Cardiac muscle cell (in vitro differentiated cells and primary cell): ENCODE measurements at regions not wholly inside any gene's neighbourhood (a gene's known extent, or its start where the extent isn't known, plus 50 kb on each side); places are given as distances from the start of the nearest gene placed in this dataset.
A peak's percentile ranks its signal among the peaks of the same experiment; 100 is the strongest.
"Not testable (repeated sequence)": the region's sequence is repeated elsewhere in the genome, so short reads cannot be mapped to it uniquely, and the experiment has no call there.

Source experiments
- DNase-seq, 2 donors: peaks; one replicate each; pipeline versions ENCODE4 v3.0.0 to v3.0.0-alpha.2; 2010 to 2017; ENCODE audit warnings: low read depth in 1 of 2, low spot score in 1 of 2
- H3K27ac ChIP-seq: fragments of 200-600 bp; sonication (generic); 2 replicates; pipeline ENCODE4 v1.5.1; 2016
- H3K27me3 ChIP-seq: fragments of 200-600 bp; sonication (generic); 2 replicates; pipeline ENCODE4 v1.6.0; 2016; ENCODE audit warnings: control low read depth
- H3K36me3 ChIP-seq: fragments of 200-600 bp; sonication (generic); 2 replicates; pipeline ENCODE4 v1.5.1; 2016; ENCODE audit warnings: control low read depth
- H3K4me1 ChIP-seq: fragments of 200-600 bp; sonication (generic); 2 replicates; pipeline ENCODE4 v1.8.1; 2017; ENCODE audit warnings: low read depth, mild to moderate bottlenecking, mixed run types
- H3K4me3 ChIP-seq: fragments of 200-600 bp; sonication (generic); 2 replicates; pipeline ENCODE4 v1.5.1; 2016; ENCODE audit warnings: mild to moderate bottlenecking
- H3K9me3 ChIP-seq: fragments of 200-600 bp; sonication (generic); 2 replicates; pipeline ENCODE4 v1.5.1; 2017; ENCODE audit warnings: low read depth, mild to moderate bottlenecking, control low read depth
- TF ChIP-seq, protein P1 (sequence below): IDR thresholded peaks from 2 replicates; pipeline ENCODE4 v1.5.1; 2012; ENCODE audit warnings: low read depth, mild to moderate bottlenecking, low read length

DNA sequence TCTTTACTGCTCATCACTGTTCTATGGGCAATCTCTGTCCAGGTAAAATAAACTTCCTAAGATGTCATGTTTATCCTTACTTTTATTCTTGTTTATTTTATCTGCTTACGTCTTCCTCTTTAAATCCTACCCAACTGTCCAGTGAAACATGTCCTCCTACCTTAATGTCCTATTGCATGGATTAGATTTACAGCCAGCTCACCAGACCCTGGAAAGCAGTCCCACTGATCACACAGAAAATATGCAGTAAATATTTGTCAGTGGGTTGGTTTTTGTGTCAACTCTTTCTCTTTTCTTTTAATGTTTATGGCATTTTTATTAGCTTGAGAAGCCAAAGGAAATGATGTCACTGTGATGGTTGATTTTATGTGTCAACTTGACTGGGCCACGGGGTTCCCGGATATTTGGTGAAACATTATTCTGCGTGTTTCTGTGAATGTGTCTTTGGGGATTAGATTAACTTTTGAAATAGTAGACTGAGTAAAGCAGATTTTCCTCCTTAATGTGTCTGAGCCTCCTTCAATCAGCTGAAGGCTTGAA, 258.3 kb downstream of the SRGAP2C start:
- no peaks in the 10 kb centered on the region for H3K9me3 ChIP-seq
- no peaks in the 10 kb centered on the region for H3K4me1 ChIP-seq
- TF ChIP-seq, protein P1, sequence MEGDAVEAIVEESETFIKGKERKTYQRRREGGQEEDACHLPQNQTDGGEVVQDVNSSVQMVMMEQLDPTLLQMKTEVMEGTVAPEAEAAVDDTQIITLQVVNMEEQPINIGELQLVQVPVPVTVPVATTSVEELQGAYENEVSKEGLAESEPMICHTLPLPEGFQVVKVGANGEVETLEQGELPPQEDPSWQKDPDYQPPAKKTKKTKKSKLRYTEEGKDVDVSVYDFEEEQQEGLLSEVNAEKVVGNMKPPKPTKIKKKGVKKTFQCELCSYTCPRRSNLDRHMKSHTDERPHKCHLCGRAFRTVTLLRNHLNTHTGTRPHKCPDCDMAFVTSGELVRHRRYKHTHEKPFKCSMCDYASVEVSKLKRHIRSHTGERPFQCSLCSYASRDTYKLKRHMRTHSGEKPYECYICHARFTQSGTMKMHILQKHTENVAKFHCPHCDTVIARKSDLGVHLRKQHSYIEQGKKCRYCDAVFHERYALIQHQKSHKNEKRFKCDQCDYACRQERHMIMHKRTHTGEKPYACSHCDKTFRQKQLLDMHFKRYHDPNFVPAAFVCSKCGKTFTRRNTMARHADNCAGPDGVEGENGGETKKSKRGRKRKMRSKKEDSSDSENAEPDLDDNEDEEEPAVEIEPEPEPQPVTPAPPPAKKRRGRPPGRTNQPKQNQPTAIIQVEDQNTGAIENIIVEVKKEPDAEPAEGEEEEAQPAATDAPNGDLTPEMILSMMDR: no peak
- H3K27me3 ChIP-seq: no peaks in the 10 kb centered on the region
- no peak overlapping the region for H3K27ac ChIP-seq
- H3K4me3 ChIP-seq: no peak overlapping the region
- no peak for DNase-seq
- H3K36me3 ChIP-seq: no peaks in the 10 kb centered on the region

GRCh38 chr1:121444096-121444495, 259.3 kb downstream of the SRGAP2C start:
- H3K27me3 ChIP-seq: no peaks in the 10 kb centered on the region
- no peak overlapping the region for H3K4me3 ChIP-seq
- TF ChIP-seq, protein P1: no peak
- H3K9me3 ChIP-seq: no peaks in the 10 kb centered on the region
- H3K27ac ChIP-seq: no peak overlapping the region
- no peaks in the 10 kb centered on the region for H3K36me3 ChIP-seq
- H3K4me1 ChIP-seq: no peaks in the 10 kb centered on the region
- DNase-seq: no peak

- H3K9me3 ChIP-seq: no peaks in the 10 kb centered on the region
- no peaks in the 10 kb centered on the region for H3K27me3 ChIP-seq
- TF ChIP-seq, protein P1: no peak
- no peak for DNase-seq
- H3K4me1 ChIP-seq: no peaks in the 10 kb centered on the region
- H3K4me3 ChIP-seq: no peak overlapping the region
- H3K27ac ChIP-seq: no peak overlapping the region
- no peaks in the 10 kb centered on the region for H3K36me3 ChIP-seq
These were observed 260.9 kb downstream of the SRGAP2C start for GRCh38 chr1:121445679-121446078.

DNA sequence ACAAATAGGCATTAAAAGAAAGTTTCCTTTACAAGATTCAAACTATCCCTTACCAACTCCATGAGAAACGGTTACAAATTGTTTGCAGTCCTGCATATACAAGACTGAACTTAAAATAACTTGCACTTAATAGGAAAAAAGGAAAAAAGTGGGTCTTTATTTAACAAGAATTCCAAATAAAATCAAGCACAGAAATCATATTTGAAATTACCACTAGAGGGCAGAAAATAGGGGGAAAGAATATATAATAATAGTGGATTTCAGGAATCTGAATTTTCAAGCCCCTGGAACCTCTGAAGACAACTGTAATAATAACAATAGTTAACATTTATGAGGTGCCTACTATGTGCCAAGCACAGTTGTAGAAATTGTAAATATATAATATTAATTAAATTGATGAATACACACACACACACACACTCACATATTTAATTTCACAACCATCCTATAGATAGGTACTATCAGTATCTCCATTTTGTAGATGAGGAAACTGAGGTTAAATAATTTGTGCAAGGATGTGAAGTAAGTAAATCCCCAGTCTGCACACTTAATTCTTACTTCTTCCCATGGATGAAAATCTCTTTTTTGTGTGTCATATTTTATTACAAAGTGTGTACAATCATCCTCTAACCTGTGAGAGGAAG, 262.6 kb downstream of the SRGAP2C start:
- not testable (repeated sequence) for H3K27me3 ChIP-seq, H3K9me3 ChIP-seq, H3K27ac ChIP-seq, H3K4me1 ChIP-seq, H3K36me3 ChIP-seq, H3K4me3 ChIP-seq
- TF ChIP-seq, protein P1: peak; percentile 38
- peak in 1 of 2 donors; percentile 19 for DNase-seq

DNA sequence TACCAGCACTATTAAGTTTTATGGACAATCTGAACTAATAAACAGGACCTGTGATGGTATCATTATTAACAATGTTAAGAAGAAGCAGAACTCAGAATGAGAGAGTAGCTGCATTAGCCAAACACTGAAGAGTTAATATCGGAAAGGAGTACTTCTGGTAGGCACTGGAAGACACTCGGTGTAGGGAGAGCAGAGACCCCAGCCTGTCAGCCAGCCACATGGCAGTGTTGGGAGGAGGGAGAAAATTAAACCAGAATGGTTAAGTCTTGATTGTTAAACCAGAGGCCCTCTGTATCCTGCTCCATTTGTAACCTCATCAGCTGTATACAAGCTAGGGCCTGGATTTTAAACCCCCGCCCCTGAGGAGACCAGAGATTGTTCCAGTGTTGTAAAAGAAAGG, 263.3 kb downstream of the SRGAP2C start:
- H3K4me3 ChIP-seq, H3K27ac ChIP-seq, H3K9me3 ChIP-seq, H3K4me1 ChIP-seq, H3K36me3 ChIP-seq, H3K27me3 ChIP-seq, DNase-seq: not testable (repeated sequence)

DNA sequence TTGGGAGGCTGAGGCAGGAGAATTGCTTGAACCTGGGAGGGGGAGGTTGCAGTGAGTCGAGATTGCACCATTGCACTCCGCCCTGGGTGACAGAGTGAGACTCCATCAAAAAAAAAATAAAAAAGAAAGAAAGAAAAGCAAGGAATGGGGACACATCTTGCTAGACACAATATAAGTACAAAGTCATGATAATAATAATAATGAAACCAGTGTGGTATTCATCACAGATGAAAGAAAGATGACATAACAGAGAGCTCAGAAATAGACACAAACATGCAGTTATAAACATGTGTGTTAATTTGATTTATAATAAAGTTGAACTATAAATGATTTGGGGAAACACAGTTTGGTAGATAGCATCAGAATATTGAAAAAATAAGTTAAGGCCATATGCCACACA, 264.1 kb downstream of the SRGAP2C start:
- no peaks in the 10 kb centered on the region for H3K27me3 ChIP-seq
- TF ChIP-seq, protein P1: no peak
- DNase-seq: no peak
- H3K9me3 ChIP-seq: no peaks in the 10 kb centered on the region
- no peaks in the 10 kb centered on the region for H3K36me3 ChIP-seq
- no peak overlapping the region for H3K27ac ChIP-seq
- no peak overlapping the region for H3K4me3 ChIP-seq
- no peaks in the 10 kb centered on the region for H3K4me1 ChIP-seq
